HepG2 (cell line): ENCODE measurements at regions not wholly inside any gene's neighbourhood (a gene's known extent, or its start where the extent isn't known, plus 50 kb on each side); places are given as distances from the start of the nearest gene placed in this dataset.

Source experiments
- MAFF ChIP-seq: IDR thresholded peaks from 2 replicates; pipeline ENCODE4 v1.6.1; 2011; ENCODE audit warnings: low read depth, low read length, improper control_type of control experiment
- MAFK ChIP-seq, 2 experiments: IDR thresholded peaks in 1 of 2; conservative IDR thresholded peaks in 1 of 2; 2 replicates each; pipeline ENCODE4 v1.6.1; 2011; ENCODE audit warnings: improper control_type of control experiment in 2 of 2, low read length in 2 of 2
- NR2F6 ChIP-seq, 2 experiments: IDR thresholded peaks; 2 replicates each; pipeline ENCODE4 v1.6.1; 2016; ENCODE audit warnings: antibody characterized with exemption in 1 of 2, mild to moderate bottlenecking in 1 of 2
- TEAD2 ChIP-seq: sonication (generic); formaldehyde crosslinking; IDR thresholded peaks from 2 replicates; pipeline ENCODE4 v1.9.0; 2021; ENCODE audit warnings: missing genetic modification reagents
- ZFP36 ChIP-seq: fragments of 150-350 bp; IDR thresholded peaks from 2 replicates; pipeline ENCODE4 v1.6.1; 2018; ENCODE audit warnings: borderline replicate concordance, low read length, low read depth; ENCODE audit not compliant: partially characterized antibody
- TF ChIP-seq, protein P1 (sequence below): sonication (generic); formaldehyde crosslinking; IDR thresholded peaks from 2 replicates; pipeline ENCODE4 v1.4.0; 2020; ENCODE audit warnings: missing genetic modification reagents

DNA sequence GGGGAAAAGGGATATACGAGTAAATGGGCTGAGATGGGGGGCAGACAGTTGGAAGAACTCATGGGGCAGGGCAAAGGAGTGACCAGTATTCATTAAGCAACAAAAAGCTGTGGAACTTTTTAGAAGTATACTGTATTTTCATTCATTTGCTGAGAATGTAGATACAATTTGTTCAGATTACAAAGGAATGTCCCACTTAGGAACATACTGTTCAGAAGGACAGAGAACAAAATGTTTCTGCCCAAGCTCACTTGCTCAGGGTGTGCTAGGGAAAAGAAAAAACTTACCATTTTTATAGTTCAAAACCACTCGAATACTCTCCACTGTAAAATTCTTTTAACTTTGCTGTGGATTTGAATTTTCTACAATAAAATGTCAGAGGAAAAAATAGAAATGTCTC, 135.2 kb upstream of the AFF2 start:
- TF ChIP-seq TEAD2 (CRISPR knock-in tag) (no peak), ZFP36 (no peak), NR2F6 (IDR thresholded peaks at IDR 0.05) (no peak), NR2F6 (CRISPR knock-in tag; IDR thresholded peaks at IDR 0.05) (no peak), MAFF (no peak), MAFK (conservative IDR thresholded peaks at IDR 0.05 in 1 of 2, IDR thresholded peaks at IDR 0.05 in 1 of 2; ENCODE audit: low read length in 2 of 2) (no peak)
- TF ChIP-seq, protein P1, sequence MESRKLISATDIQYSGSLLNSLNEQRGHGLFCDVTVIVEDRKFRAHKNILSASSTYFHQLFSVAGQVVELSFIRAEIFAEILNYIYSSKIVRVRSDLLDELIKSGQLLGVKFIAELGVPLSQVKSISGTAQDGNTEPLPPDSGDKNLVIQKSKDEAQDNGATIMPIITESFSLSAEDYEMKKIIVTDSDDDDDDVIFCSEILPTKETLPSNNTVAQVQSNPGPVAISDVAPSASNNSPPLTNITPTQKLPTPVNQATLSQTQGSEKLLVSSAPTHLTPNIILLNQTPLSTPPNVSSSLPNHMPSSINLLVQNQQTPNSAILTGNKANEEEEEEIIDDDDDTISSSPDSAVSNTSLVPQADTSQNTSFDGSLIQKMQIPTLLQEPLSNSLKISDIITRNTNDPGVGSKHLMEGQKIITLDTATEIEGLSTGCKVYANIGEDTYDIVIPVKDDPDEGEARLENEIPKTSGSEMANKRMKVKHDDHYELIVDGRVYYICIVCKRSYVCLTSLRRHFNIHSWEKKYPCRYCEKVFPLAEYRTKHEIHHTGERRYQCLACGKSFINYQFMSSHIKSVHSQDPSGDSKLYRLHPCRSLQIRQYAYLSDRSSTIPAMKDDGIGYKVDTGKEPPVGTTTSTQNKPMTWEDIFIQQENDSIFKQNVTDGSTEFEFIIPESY (CRISPR knock-in tag) = no peak
